Transverse colon (tissue), 4 donors: ENCODE measurements at regions not wholly inside any gene's neighbourhood (a gene's known extent, or its start where the extent isn't known, plus 50 kb on each side); places are given as distances from the start of the nearest gene placed in this dataset.

Experiments used
- DNase-seq: peaks from one replicate; pipeline ENCODE4 v3.0.0-alpha.2; 2019
- H3K27ac ChIP-seq, 4 donors: fragments of 200-600 bp; sonication (generic); 2 replicates each; pipeline ENCODE4 v1.5.1; 2016 to 2018; ENCODE audit warnings: inconsistent platforms in 4 of 4
- H3K27me3 ChIP-seq: fragments of 200-600 bp; sonication (generic); 2 replicates; pipeline ENCODE4 v1.5.1; 2017; ENCODE audit warnings: inconsistent platforms
- H3K36me3 ChIP-seq, 4 donors: fragments of 200-600 bp; sonication (generic); 2 replicates each; pipeline ENCODE4 v1.5.1; 2017 to 2019; ENCODE audit warnings: inconsistent platforms in 4 of 4
- H3K4me1 ChIP-seq, 4 donors: fragments of 200-600 bp; sonication (generic); 2 replicates each; pipeline ENCODE4 v1.5.1; 2017 to 2020; ENCODE audit warnings: inconsistent platforms in 4 of 4
- H3K4me3 ChIP-seq, 4 donors: fragments of 200-600 bp; sonication (generic); 1 replicate in 1 of 4; 2 replicates in 3 of 4; pipeline versions ENCODE4 v1.5.1 to v1.6.1; 2017 to 2019; ENCODE audit warnings: inconsistent platforms in 4 of 4
- H3K9me3 ChIP-seq, 2 donors: fragments of 200-600 bp; sonication (generic); 2 replicates each; pipeline ENCODE4 v1.5.1; 2017 to 2019; ENCODE audit warnings: inconsistent platforms in 2 of 2
- CTCF ChIP-seq, 5 experiments: fragments of 200-600 bp in 3 of 5; fragments of 450-650 bp in 2 of 5; sonication (generic) in 3 of 5; IDR thresholded peaks; 1 replicate in 2 of 5; 2 replicates in 3 of 5; pipeline ENCODE4 v1.5.1; 2016 to 2017; ENCODE audit warnings: antibody characterized with exemption in 5 of 5, inconsistent platforms in 3 of 5, mild to moderate bottlenecking in 2 of 5, moderate library complexity in 1 of 5
- EP300 ChIP-seq: sonication (generic); formaldehyde crosslinking; IDR thresholded peaks from one replicate; pipeline ENCODE4 v1.6.1; 2017; ENCODE audit warnings: antibody characterized with exemption, low read depth
- POLR2A ChIP-seq: fragments of 450-650 bp; IDR thresholded peaks from one replicate; pipeline ENCODE4 v1.6.1; 2016; ENCODE audit warnings: antibody characterized with exemption, mild to moderate bottlenecking, moderate library complexity
- POLR2AphosphoS5 ChIP-seq, 3 donors: sonication (generic); formaldehyde crosslinking; IDR thresholded peaks; one replicate each; pipeline ENCODE4 v1.6.1; 2016; ENCODE audit warnings: antibody characterized with exemption in 3 of 3
- WGBS, 2 donors: methylation state at CpG; one replicate each; pipeline ENCODE4 v1.1.5; 2018; ENCODE audit warnings: low coverage in 1 of 2; 5-methylcytosine and 5-hydroxymethylcytosine counted together
- in situ Hi-C, 4 donors: fragments of 200-750 bp; cut with MboI; loops; one replicate each; pipeline versions ENCODE4 v1.15.0 to v1.15.1; 2017; ENCODE audit warnings: low sequenced_read_pairs in 3 of 4, low pct_ligation_motif_present in 1 of 4, low pct_unique_long_range_greater_than_20kb in 1 of 4
- intact Hi-C: fragments of 100-400 bp; cut with DNase I; formaldehyde crosslinking; loops from one replicate; pipeline ENCODE4 v1.15.1; 2023; ENCODE audit warnings: low total_unique reads

DNA sequence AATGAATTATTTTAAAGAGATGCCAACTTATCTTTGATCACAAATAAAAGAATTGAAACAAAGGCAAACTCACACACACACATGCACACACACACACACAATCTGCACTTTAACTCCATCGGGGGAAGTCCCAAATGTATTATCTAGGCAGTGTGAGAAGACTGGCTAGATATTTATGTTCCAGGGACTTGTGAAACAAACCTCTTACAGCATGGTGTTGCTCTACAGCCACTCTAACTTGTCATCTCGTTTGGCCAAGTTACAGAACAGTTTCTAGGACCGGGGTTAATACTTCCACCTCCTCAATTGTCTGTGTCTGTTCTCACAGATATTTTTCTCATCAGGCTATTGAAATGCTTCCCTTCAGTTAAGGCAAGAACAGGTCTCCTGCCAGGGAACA is 855.0 kb downstream of the EPHA7 start:
- H3K4me3 ChIP-seq: no peak overlapping the region
- TF ChIP-seq CTCF (IDR thresholded peaks at IDR 0.05): no peak
- H3K9me3 ChIP-seq: no peaks in the 10 kb centered on the region
- DNase-seq: no peak
- WGBS, 2 donors: 65 to 70% methylated on average over 3 of the region's 3 CpGs
- H3K4me1 ChIP-seq: no peaks in the 10 kb centered on the region
- intact Hi-C loops: no loop called here
- in situ Hi-C loops: no loop called here
- H3K36me3 ChIP-seq: no peaks in the 10 kb centered on the region
- H3K27me3 ChIP-seq: no peaks in the 10 kb centered on the region
- H3K27ac ChIP-seq: no peak overlapping the region

GRCh38 chr6:92559611-92560010 is 859.7 kb downstream of the EPHA7 start:
- TF ChIP-seq POLR2AphosphoS5 (IDR thresholded peaks at IDR 0.05): no peak
- TF ChIP-seq EP300: no peak
- no peak for TF ChIP-seq CTCF (IDR thresholded peaks at IDR 0.05)
- no peak for TF ChIP-seq POLR2A
- no peak overlapping the region for H3K4me3 ChIP-seq
- no peaks in the 10 kb centered on the region for H3K27me3 ChIP-seq
- H3K36me3 ChIP-seq: no peaks in the 10 kb centered on the region
- H3K9me3 ChIP-seq: no peaks in the 10 kb centered on the region
- no peak overlapping the region for H3K27ac ChIP-seq
- in situ Hi-C loops: no loop called here
- intact Hi-C loops: no loop called here
- WGBS, 2 donors: 40 to 47% methylated on average over 5 of the region's 5 CpGs
- no peaks in the 10 kb centered on the region for H3K4me1 ChIP-seq
- no peak for DNase-seq

DNA sequence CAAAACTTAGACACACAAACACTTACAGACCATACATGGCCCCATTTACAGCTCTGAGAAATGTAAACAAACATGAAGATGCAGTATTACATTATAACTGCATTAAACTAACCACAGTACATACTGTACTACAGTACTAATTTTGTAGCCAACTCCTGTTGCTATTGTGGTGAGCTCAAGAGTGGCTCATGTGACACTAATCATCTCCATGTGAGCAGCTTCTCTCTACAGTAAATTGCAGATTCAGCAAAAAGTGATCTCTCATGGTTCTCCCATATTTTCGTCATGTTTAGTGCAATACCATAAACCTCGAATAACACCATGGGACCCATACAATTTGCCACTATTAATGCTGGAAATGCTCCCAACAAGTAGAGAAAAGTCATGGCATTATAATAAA is 860.4 kb downstream of the EPHA7 start:
- no peaks in the 10 kb centered on the region for H3K9me3 ChIP-seq
- H3K4me1 ChIP-seq: no peaks in the 10 kb centered on the region
- no peak overlapping the region for H3K4me3 ChIP-seq
- no peak for TF ChIP-seq CTCF (IDR thresholded peaks at IDR 0.05)
- no peak for TF ChIP-seq POLR2AphosphoS5 (IDR thresholded peaks at IDR 0.05)
- no peak for TF ChIP-seq EP300
- no peak for TF ChIP-seq POLR2A
- no peak overlapping the region for H3K27ac ChIP-seq
- WGBS, 2 donors: 76 to 86% methylated on average over 2 of the region's 2 CpGs
- intact Hi-C loops: no loop called here
- DNase-seq: no peak
- no peaks in the 10 kb centered on the region for H3K27me3 ChIP-seq
- in situ Hi-C loops: no loop called here
- no peaks in the 10 kb centered on the region for H3K36me3 ChIP-seq

DNA sequence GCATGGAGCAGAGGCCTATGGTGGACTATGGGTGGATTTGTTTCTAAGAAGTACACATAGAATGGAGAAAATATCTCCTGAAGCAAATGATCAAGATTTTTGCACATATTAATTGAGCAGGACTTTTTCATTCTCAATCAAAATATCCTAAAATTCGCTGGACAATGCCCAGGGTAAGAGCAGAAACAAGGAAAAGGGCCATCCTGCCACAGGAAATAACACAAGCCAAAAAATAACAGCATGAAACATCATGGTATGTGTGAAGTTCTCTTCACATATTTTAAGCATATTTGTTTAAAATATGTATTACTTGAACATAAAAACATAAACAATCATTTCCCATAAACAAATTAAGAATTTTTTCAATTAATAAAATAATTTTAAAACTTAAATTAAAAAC is 868.9 kb downstream of the EPHA7 start:
- no peak for DNase-seq
- in situ Hi-C loops (no loop called here), intact Hi-C loops (no loop called here)
- Histone ChIP-seq H3K9me3 (no peaks in the 10 kb centered on the region), H3K4me3 (no peak overlapping the region), H3K4me1 (no peaks in the 10 kb centered on the region), H3K27me3 (no peaks in the 10 kb centered on the region), H3K27ac (no peak overlapping the region), H3K36me3 (no peaks in the 10 kb centered on the region)
- TF ChIP-seq POLR2A (no peak), EP300 (no peak), CTCF (IDR thresholded peaks at IDR 0.05) (no peak), POLR2AphosphoS5 (IDR thresholded peaks at IDR 0.05) (no peak)
- 24 to 33% methylated on average over 1 of the region's 1 CpG for WGBS, 2 donors
